Activated CD8-positive, alpha-beta memory T cell treated with anti-CD3 and anti-CD28 coated beads for 1 hour (primary cell): ENCODE measurements at regions not wholly inside any gene's neighbourhood (a gene's known extent, or its start where the extent isn't known, plus 50 kb on each side); places are given as distances from the start of the nearest gene placed in this dataset.
"Not testable (repeated sequence)": the region's sequence is repeated elsewhere in the genome, so short reads cannot be mapped to it uniquely, and the experiment has no call there.

Experiments used
- DNase-seq, 2 donors: peaks; one replicate each; pipeline ENCODE4 v3.0.0-alpha.2; 2020; ENCODE audit warnings: low read depth in 1 of 2; ENCODE audit errors: extremely low read depth in 1 of 2

DNA sequence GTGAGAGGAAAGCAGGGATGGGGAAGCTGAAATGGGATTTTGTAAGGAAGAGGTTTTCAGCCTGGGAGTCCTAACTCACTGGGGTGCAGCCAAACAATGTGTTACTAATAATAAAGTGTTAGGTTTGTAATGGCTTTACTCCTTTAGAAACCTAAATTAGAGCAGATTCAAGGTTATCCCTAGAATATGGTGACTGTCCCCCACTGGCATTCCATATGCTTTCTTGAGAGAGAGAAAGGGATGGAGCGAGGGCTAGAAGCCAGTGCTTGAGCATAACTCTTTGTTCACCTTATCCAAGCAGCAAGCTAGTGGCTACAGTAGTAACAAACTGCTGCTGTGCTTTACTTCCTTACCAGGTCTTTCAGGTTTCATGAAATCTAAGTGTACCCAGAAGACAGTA lies 249.1 kb upstream of the PGRMC2 start:
- no peak for DNase-seq

GRCh38 chr4:128535510-128535909 lies 247.9 kb upstream of the PGRMC2 start:
- not testable (repeated sequence) for DNase-seq

- no peak for DNase-seq
Observed at GRCh38 chr4:128528793-128529553, 241.4 kb upstream of the PGRMC2 start.

DNA sequence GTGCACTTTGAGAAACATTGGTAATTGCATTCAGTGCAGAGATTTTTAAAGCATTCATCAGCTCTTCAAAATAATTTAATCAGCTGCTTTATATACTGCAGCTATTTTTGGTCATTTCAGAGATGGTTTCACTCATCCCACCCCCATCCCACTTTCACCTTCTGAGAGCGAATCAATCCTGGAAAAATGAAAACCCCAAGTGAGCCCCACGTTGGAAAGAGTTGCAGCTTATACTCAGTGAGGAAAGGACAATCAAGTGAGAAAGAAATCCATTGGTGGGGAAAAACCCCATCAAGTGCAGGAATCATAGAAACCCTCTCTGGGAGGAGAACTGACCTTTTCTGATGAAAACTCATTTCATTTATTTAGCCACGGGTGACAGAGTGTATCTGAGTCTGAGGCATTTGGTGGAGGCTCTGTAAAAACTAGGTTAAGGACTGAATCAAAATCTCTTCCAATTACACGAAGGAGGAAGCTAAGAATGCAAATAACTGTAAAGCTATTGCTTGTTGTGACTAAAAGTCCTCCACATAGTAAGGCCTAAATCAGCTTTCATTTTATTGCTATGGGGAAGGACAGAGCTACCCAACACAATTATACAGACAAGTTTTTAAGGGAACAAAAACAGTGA lies 240.4 kb upstream of the PGRMC2 start:
- no peak for DNase-seq

DNA sequence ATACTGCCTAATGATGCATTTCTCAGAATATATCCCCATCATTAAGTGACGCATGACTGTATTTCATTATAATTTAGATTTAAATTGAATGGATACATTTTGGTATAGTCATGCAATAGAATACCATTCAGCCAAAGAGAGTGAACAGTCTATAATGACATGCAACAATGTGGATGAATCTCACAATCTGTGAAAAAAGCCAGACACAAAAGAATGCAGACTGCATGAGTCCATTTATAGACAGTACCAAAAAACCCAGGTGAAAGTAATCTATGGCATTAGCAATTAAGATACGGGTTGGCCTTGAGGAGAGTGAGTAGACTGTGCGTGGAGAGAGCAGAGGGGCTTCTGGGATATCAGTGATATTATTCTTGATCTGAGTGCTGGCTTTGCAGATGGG lies 239.7 kb upstream of the PGRMC2 start:
- no peak for DNase-seq

DNA sequence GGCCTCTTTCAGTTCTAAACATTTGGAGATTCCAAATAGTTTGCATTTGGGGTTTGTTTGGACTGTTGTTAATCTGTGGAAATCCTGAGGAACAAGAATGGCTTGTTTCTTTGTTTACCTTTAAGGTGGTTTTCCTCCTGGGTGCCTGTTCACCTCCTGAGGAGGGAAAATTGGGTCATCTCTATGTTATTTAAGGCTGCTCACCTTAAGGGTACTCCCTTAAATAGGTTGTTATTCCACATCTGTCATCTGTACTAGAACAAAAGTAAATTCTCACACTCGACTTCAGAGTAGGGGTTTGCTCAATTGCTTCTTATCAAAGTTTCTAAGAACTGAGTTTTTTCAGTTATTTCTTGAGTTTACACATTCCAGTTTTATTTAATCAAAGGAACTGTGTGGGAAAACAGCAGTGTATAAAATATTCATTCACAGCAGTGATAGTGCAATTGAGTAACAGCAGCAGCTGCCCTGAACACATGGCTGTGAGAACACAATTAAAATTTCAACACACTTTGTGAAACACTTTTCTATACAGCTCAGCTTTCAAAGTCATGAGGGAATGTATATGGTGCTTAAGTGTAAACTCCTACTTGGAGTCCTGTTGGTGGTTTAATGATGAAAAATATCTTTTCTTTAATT lies 238.5 kb upstream of the PGRMC2 start:
- no peak for DNase-seq

DNA sequence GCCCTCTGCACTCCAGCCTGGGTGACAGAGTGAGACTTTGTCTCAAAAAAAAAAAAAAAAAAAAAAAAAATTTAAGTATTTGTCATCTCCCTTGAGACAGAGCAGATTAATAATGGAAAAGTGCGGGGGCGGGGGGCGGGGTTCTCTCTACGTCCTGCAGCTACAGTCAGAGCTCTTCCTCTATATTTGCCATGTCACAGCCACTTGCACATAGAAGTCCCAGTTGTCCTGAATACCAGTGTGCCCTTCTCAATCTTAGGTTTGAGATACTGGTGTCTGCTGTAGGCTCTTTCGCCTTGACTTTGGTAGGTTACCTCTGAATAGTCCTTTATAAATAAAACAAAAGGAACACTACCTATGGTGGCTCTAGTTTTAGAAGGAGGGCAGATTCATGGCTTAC lies 237.8 kb upstream of the PGRMC2 start:
- no peak for DNase-seq

- no peak for DNase-seq
Observed at GRCh38 chr4:128524311-128524710, 236.7 kb upstream of the PGRMC2 start.

DNA sequence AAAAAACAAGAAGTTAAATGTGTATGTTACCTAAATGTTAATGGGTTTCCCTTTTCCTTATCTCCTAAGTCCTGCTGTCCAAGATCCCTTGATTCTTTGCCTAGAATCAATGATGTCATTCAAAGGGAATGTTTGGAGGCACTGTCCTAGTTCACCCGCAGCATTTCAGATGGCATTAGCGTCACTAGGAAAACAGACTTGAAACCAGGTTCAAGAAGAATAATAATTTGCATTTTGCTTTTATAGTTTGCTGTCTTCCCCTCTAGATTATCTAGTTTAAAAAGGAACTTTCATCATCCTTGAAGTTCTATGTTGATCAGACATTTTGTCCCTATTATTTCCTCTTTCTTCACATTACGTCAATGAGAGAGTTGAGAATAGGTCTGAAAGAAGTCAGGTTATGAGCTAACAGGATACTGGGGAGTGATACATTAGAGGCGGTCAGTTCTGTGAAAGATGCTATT lies 234.1 kb upstream of the PGRMC2 start:
- DNase-seq, result no peak

GRCh38 chr4:128521156-128521555 lies 233.5 kb upstream of the PGRMC2 start:
- no peak for DNase-seq

GRCh38 chr4:128519163-128519830 lies 231.7 kb upstream of the PGRMC2 start:
- DNase-seq, result no peak

DNA sequence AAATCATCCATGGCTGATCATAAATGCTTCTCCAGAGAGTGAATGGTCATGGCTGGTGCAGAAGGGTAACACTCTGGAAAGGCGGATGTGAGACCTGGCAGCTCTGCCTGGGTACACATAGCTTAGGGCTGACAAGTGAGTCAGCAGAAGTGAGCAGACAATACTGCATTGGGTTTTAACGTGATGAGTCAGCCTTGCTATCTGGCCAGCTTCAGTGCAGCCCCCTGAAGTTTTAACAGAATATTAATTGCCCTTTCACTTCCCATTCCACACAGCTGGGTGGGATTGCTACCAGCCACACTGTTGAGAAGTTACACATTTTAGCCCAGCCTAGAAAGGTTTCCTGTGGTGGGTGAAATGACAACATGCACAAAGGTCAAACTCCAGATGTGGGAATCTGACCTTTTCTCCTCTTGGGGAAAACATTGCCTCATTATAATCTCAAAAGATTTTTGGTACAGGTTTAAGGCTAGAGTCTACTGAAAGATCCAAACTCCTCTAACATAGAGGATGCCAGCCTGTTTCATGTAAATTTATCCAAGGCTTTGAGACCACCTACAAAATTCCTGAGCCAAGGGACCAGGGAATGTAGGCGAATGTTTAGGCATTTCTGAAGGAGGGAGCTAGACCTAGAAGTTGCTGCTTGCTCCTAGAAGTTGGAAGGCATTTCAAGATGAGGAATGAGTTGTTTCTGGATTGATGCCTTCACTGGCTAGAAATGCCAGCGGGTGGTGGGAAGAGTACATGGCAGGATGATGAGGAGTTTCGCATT lies 230.3 kb upstream of the PGRMC2 start:
- no peak for DNase-seq

GRCh38 chr4:128517096-128517738 lies 229.6 kb upstream of the PGRMC2 start:
- no peak for DNase-seq

DNA sequence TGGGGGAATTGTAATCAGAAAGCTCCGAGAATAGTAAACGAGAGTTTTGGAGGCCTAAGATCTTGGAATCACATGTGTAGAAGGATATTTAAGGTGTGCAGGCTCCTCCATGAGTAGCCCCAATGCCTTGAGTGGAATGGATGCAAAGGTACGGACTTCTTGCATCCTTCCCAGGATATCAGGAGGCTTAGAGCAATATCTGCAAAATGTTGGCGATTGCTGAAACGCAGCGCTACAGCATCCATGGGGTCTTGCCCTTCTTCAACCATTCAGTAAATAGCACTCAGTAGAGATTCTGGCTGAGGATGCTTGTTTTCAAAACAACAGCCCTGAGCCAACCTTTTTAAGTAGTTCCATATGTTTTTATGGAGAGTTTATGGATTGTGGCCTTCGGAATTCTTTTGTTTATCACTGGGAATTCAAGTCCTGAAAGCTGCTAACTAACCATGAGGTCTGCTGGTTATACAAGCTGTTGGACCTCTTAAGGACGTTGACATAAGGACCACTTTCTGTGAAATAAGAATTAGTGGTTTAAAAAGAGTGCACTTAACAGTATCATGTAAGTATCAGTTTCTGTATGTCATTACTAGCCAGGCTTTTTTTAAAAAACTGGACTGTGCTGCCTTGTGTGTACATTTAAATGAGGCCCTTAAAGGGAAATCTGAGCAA lies 228.8 kb upstream of the PGRMC2 start:
- DNase-seq, result no peak

GRCh38 chr4:128513664-128514484 lies 226.3 kb upstream of the PGRMC2 start:
- DNase-seq, result no peak

- no peak for DNase-seq
Observed at GRCh38 chr4:128512767-128513322, 225.2 kb upstream of the PGRMC2 start.

DNA sequence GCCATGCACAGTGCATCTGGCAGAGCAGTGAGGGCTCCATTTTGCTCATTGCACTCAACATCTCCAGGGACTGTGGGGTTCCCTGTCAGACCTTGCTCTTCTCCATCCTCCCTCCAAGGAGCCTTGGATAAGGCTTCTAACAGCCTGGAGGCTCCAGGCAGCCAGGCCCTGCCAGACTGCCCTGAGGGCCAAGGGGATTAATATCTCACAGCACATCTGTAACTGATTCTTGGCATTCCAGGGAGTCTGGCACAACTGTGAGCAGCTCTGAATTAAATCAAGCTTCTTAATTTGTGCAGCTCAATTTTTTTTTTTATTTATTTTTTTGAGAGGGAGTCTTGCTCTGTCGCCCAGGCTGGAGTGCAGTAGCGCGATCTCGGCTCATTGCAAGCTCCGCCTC lies 224.5 kb upstream of the PGRMC2 start:
- DNase-seq, result no peak

- no peak for DNase-seq
Observed at GRCh38 chr4:128510850-128511249, 223.2 kb upstream of the PGRMC2 start.
